ENCODE measurements at regions not wholly inside any gene's neighbourhood (a gene's known extent, or its start where the extent isn't known, plus 50 kb on each side); places are given as distances from the start of the nearest gene placed in this dataset.
"Not testable (repeated sequence)": the region's sequence is repeated elsewhere in the genome, so short reads cannot be mapped to it uniquely, and the experiment has no call there.

GRCh38 chr6:74482180-74482579 lies 723.7 kb downstream of the COL12A1 start:
- Histone ChIP-seq H3K36me3 (ENCODE audit: insufficient read depth, low read length) (no peaks in the 10 kb centered on the region), H3K4me1 (ENCODE audit: low read length) (no peaks in the 10 kb centered on the region)
- no peak for DNase-seq

GRCh38 chr6:74480561-74480960 lies 725.3 kb downstream of the COL12A1 start:
- Histone ChIP-seq H3K4me1 (ENCODE audit: low read length) (no peaks in the 10 kb centered on the region), H3K9ac (ENCODE audit: low read length) (no peak overlapping the region), H3K4me3 (ENCODE audit: low read length) (no peak overlapping the region), H3K9me2 (replicated peaks; ENCODE audit: insufficient read depth, low read length) (no peaks in the 10 kb centered on the region), H3K27ac (ENCODE audit: low read length) (no peak overlapping the region), H3K36me3 (ENCODE audit: insufficient read depth, low read length) (no peaks in the 10 kb centered on the region), H4K20me1 (ENCODE audit: insufficient read depth, low read depth, low read length) (no peaks in the 10 kb centered on the region), H3K4me2 (ENCODE audit: low read depth, low read length, poor library complexity, severe bottlenecking) (no peak overlapping the region), H3K27me3 (ENCODE audit: low read length) (no peaks in the 10 kb centered on the region), H3K9me3 (ENCODE audit: low read length) (no peaks in the 10 kb centered on the region), H3K79me2 (ENCODE audit: low read length) (no peaks in the 10 kb centered on the region), H2AFZ (ENCODE audit: low read length) (no peak overlapping the region)
- DNase-seq, result no peak

More at GRCh38 chr6:74482180-74482579, 723.7 kb downstream of the COL12A1 start:
- Histone ChIP-seq H2AFZ (ENCODE audit: low read length) (no peak overlapping the region), H3K27me3 (ENCODE audit: low read length) (no peaks in the 10 kb centered on the region), H4K20me1 (ENCODE audit: insufficient read depth, low read depth, low read length) (no peaks in the 10 kb centered on the region), H3K9ac (ENCODE audit: low read length) (no peak overlapping the region), H3K4me3 (ENCODE audit: low read length) (no peak overlapping the region), H3K9me2 (replicated peaks; ENCODE audit: insufficient read depth, low read length) (no peaks in the 10 kb centered on the region), H3K4me2 (ENCODE audit: low read depth, low read length, poor library complexity, severe bottlenecking) (no peak overlapping the region), H3K27ac (ENCODE audit: low read length) (no peak overlapping the region), H3K79me2 (ENCODE audit: low read length) (no peaks in the 10 kb centered on the region), H3K9me3 (ENCODE audit: low read length) (no peaks in the 10 kb centered on the region)

- no peaks in the 10 kb centered on the region for H3K9me3 ChIP-seq (ENCODE audit: low read length)
- H3K4me3 ChIP-seq (ENCODE audit: low read length), result no peak overlapping the region
- no peaks in the 10 kb centered on the region for H4K20me1 ChIP-seq (ENCODE audit: insufficient read depth, low read depth, low read length)
- no peaks in the 10 kb centered on the region for H3K4me1 ChIP-seq (ENCODE audit: low read length)
- H3K9me2 ChIP-seq (replicated peaks; ENCODE audit: insufficient read depth, low read length), result no peaks in the 10 kb centered on the region
- no peaks in the 10 kb centered on the region for H3K27me3 ChIP-seq (ENCODE audit: low read length)
- no peak overlapping the region for H3K4me2 ChIP-seq (ENCODE audit: low read depth, low read length, poor library complexity, severe bottlenecking)
- no peak overlapping the region for H3K27ac ChIP-seq (ENCODE audit: low read length)
- H3K9ac ChIP-seq (ENCODE audit: low read length), result no peak overlapping the region
- H3K79me2 ChIP-seq (ENCODE audit: low read length), result no peaks in the 10 kb centered on the region
- no peak for DNase-seq
- no peaks in the 10 kb centered on the region for H3K36me3 ChIP-seq (ENCODE audit: insufficient read depth, low read length)
- no peak overlapping the region for H2AFZ ChIP-seq (ENCODE audit: low read length)
Observed at GRCh38 chr6:74479960-74480359, 725.9 kb downstream of the COL12A1 start.

- Histone ChIP-seq H3K9me3 (ENCODE audit: low read length) (no peaks in the 10 kb centered on the region), H2AFZ (ENCODE audit: low read length) (no peak overlapping the region), H3K9ac (ENCODE audit: low read length) (no peak overlapping the region), H3K36me3 (ENCODE audit: insufficient read depth, low read length) (no peaks in the 10 kb centered on the region), H3K4me1 (ENCODE audit: low read length) (no peaks in the 10 kb centered on the region), H3K4me3 (ENCODE audit: low read length) (no peak overlapping the region), H3K27me3 (ENCODE audit: low read length) (no peaks in the 10 kb centered on the region), H4K20me1 (ENCODE audit: insufficient read depth, low read depth, low read length) (no peaks in the 10 kb centered on the region), H3K9me2 (replicated peaks; ENCODE audit: insufficient read depth, low read length) (no peaks in the 10 kb centered on the region), H3K4me2 (ENCODE audit: low read depth, low read length, poor library complexity, severe bottlenecking) (no peak overlapping the region), H3K79me2 (ENCODE audit: low read length) (no peaks in the 10 kb centered on the region), H3K27ac (ENCODE audit: low read length) (no peak overlapping the region)
- DNase-seq, result no peak
Observed at GRCh38 chr6:74479420-74479819, 726.4 kb downstream of the COL12A1 start.

- H2AFZ ChIP-seq (ENCODE audit: low read length); H3K27me3 ChIP-seq (ENCODE audit: low read length); H3K36me3 ChIP-seq (ENCODE audit: insufficient read depth, low read length); H3K4me2 ChIP-seq (ENCODE audit: low read depth, low read length, poor library complexity, severe bottlenecking); H3K79me2 ChIP-seq (ENCODE audit: low read length); H3K9me3 ChIP-seq (ENCODE audit: low read length); DNase-seq; H3K4me1 ChIP-seq (ENCODE audit: low read length); H3K9ac ChIP-seq (ENCODE audit: low read length); H4K20me1 ChIP-seq (ENCODE audit: insufficient read depth, low read depth, low read length); H3K9me2 ChIP-seq (replicated peaks; ENCODE audit: insufficient read depth, low read length); H3K27ac ChIP-seq (ENCODE audit: low read length); H3K4me3 ChIP-seq (ENCODE audit: low read length): not testable (repeated sequence)
Observed at GRCh38 chr6:74474046-74474445, 731.8 kb downstream of the COL12A1 start.

- H4K20me1 ChIP-seq (ENCODE audit: insufficient read depth, low read depth, low read length); H3K9ac ChIP-seq (ENCODE audit: low read length); H3K27ac ChIP-seq (ENCODE audit: low read length); H3K4me1 ChIP-seq (ENCODE audit: low read length); H3K36me3 ChIP-seq (ENCODE audit: insufficient read depth, low read length); H3K9me3 ChIP-seq (ENCODE audit: low read length); H3K79me2 ChIP-seq (ENCODE audit: low read length); DNase-seq; H2AFZ ChIP-seq (ENCODE audit: low read length); H3K9me2 ChIP-seq (replicated peaks; ENCODE audit: insufficient read depth, low read length); H3K4me2 ChIP-seq (ENCODE audit: low read depth, low read length, poor library complexity, severe bottlenecking); H3K4me3 ChIP-seq (ENCODE audit: low read length); H3K27me3 ChIP-seq (ENCODE audit: low read length): not testable (repeated sequence)
Observed at GRCh38 chr6:74468552-74468951, 737.3 kb downstream of the COL12A1 start.

GRCh38 chr6:74467533-74468215 lies 738.2 kb downstream of the COL12A1 start:
- Histone ChIP-seq H3K27me3 (ENCODE audit: low read length) (no peaks in the 10 kb centered on the region), H3K36me3 (ENCODE audit: insufficient read depth, low read length) (no peaks in the 10 kb centered on the region), H3K9me3 (ENCODE audit: low read length) (no peaks in the 10 kb centered on the region), H3K9ac (ENCODE audit: low read length) (no peak overlapping the region), H4K20me1 (ENCODE audit: insufficient read depth, low read depth, low read length) (no peaks in the 10 kb centered on the region), H3K9me2 (replicated peaks; ENCODE audit: insufficient read depth, low read length) (0 out of 2 replicates have a peak, but pooled peaks cover under 1% of the 10 kb centered on the region), H3K4me3 (ENCODE audit: low read length) (no peak overlapping the region), H2AFZ (ENCODE audit: low read length) (no peak overlapping the region), H3K79me2 (ENCODE audit: low read length) (no peaks in the 10 kb centered on the region), H3K27ac (ENCODE audit: low read length) (no peak overlapping the region), H3K4me1 (ENCODE audit: low read length) (no peaks in the 10 kb centered on the region), H3K4me2 (ENCODE audit: low read depth, low read length, poor library complexity, severe bottlenecking) (no peak overlapping the region)
- DNase-seq, result no peak

GRCh38 chr6:74466572-74466971 lies 739.3 kb downstream of the COL12A1 start:
- no peak for DNase-seq
- H3K36me3 ChIP-seq (ENCODE audit: insufficient read depth, low read length), result no peaks in the 10 kb centered on the region

More at GRCh38 chr6:74466572-74466971, 739.3 kb downstream of the COL12A1 start:
- Histone ChIP-seq H4K20me1 (ENCODE audit: insufficient read depth, low read depth, low read length) (no peaks in the 10 kb centered on the region), H3K79me2 (ENCODE audit: low read length) (no peaks in the 10 kb centered on the region), H3K9me3 (ENCODE audit: low read length) (no peaks in the 10 kb centered on the region), H3K4me1 (ENCODE audit: low read length) (no peaks in the 10 kb centered on the region), H3K9ac (ENCODE audit: low read length) (no peak overlapping the region), H2AFZ (ENCODE audit: low read length) (no peak overlapping the region), H3K4me2 (ENCODE audit: low read depth, low read length, poor library complexity, severe bottlenecking) (no peak overlapping the region), H3K9me2 (replicated peaks; ENCODE audit: insufficient read depth, low read length) (0 out of 2 replicates have a peak, but pooled peaks cover 2% of the 10 kb centered on the region), H3K27ac (ENCODE audit: low read length) (no peak overlapping the region), H3K4me3 (ENCODE audit: low read length) (no peak overlapping the region), H3K27me3 (ENCODE audit: low read length) (no peaks in the 10 kb centered on the region)

All from Karpas-422 (cell line).